IPS-18a (cell line): ENCODE measurements at regions not wholly inside any gene's neighbourhood (a gene's known extent, or its start where the extent isn't known, plus 50 kb on each side); places are given as distances from the start of the nearest gene placed in this dataset.
"Not testable (repeated sequence)": the region's sequence is repeated elsewhere in the genome, so short reads cannot be mapped to it uniquely, and the experiment has no call there.

Experiments used
- H3K27ac ChIP-seq: one replicate; pipeline ENCODE4 v1.5.1; 2013; ENCODE audit warnings: low read length
- H3K27me3 ChIP-seq: one replicate; pipeline ENCODE4 v1.6.1; 2013; ENCODE audit warnings: mild to moderate bottlenecking, low read length; ENCODE audit not compliant: control insufficient read depth, insufficient read depth
- H3K36me3 ChIP-seq: one replicate; pipeline ENCODE4 v1.6.1; 2013; ENCODE audit warnings: low read depth, low read length; ENCODE audit not compliant: control insufficient read depth
- H3K4me1 ChIP-seq: one replicate; pipeline ENCODE4 v1.6.1; 2013; ENCODE audit warnings: low read depth, low read length; ENCODE audit not compliant: control insufficient read depth
- H3K4me3 ChIP-seq: one replicate; pipeline ENCODE4 v1.5.1; 2013; ENCODE audit warnings: low read length
- H3K9ac ChIP-seq: one replicate; pipeline ENCODE4 v1.6.1; 2013; ENCODE audit warnings: mild to moderate bottlenecking, low read length, moderate library complexity
- H3K9me3 ChIP-seq: one replicate; pipeline ENCODE4 v1.6.1; 2013; ENCODE audit warnings: low read depth, low read length; ENCODE audit not compliant: control insufficient read depth

- H3K4me3 ChIP-seq, H3K9ac ChIP-seq, H3K4me1 ChIP-seq, H3K27ac ChIP-seq, H3K9me3 ChIP-seq, H3K36me3 ChIP-seq, H3K27me3 ChIP-seq: not testable (repeated sequence)
Measured at GRCh38 chr10:109223533-109223932, 699.8 kb downstream of the XPNPEP1 start.

GRCh38 chr10:109219935-109220605 is 703.2 kb downstream of the XPNPEP1 start:
- peaks cover 3% of the 10 kb centered on the region for H3K9me3 ChIP-seq
- no peak overlapping the region for H3K27ac ChIP-seq
- no peaks in the 10 kb centered on the region for H3K27me3 ChIP-seq
- H3K36me3 ChIP-seq: no peaks in the 10 kb centered on the region
- H3K4me3 ChIP-seq: no peak overlapping the region
- H3K4me1 ChIP-seq: no peaks in the 10 kb centered on the region
- H3K9ac ChIP-seq: no peak overlapping the region

- no peak overlapping the region for H3K27ac ChIP-seq
Measured at GRCh38 chr10:109218207-109218606, 705.1 kb downstream of the XPNPEP1 start.

GRCh38 chr10:109215291-109216075 is 707.8 kb downstream of the XPNPEP1 start:
- Histone ChIP-seq H3K9me3 (no peaks in the 10 kb centered on the region), H3K27ac (no peak overlapping the region), H3K9ac (no peak overlapping the region), H3K4me3 (no peak overlapping the region), H3K4me1 (no peaks in the 10 kb centered on the region), H3K27me3 (no peaks in the 10 kb centered on the region), H3K36me3 (no peaks in the 10 kb centered on the region)

More at GRCh38 chr10:109218207-109218606, 705.1 kb downstream of the XPNPEP1 start:
- Histone ChIP-seq H3K9ac (no peak overlapping the region), H3K9me3 (peaks cover 2% of the 10 kb centered on the region), H3K36me3 (no peaks in the 10 kb centered on the region), H3K27me3 (no peaks in the 10 kb centered on the region), H3K4me1 (no peaks in the 10 kb centered on the region), H3K4me3 (no peak overlapping the region)

GRCh38 chr10:109214891-109215290 is 708.4 kb downstream of the XPNPEP1 start:
- not testable (repeated sequence) for H3K27me3 ChIP-seq, H3K4me1 ChIP-seq, H3K27ac ChIP-seq, H3K9me3 ChIP-seq, H3K9ac ChIP-seq, H3K36me3 ChIP-seq, H3K4me3 ChIP-seq

GRCh38 chr10:109207361-109207760 is 716.0 kb downstream of the XPNPEP1 start:
- Histone ChIP-seq H3K9ac (no peak overlapping the region), H3K4me1 (no peaks in the 10 kb centered on the region), H3K27ac (no peak overlapping the region), H3K9me3 (no peaks in the 10 kb centered on the region), H3K36me3 (no peaks in the 10 kb centered on the region), H3K27me3 (no peaks in the 10 kb centered on the region), H3K4me3 (no peak overlapping the region)

GRCh38 chr10:109205929-109206585 is 717.3 kb downstream of the XPNPEP1 start:
- no peak overlapping the region for H3K4me3 ChIP-seq
- no peaks in the 10 kb centered on the region for H3K36me3 ChIP-seq
- no peak overlapping the region for H3K27ac ChIP-seq
- no peaks in the 10 kb centered on the region for H3K4me1 ChIP-seq
- no peaks in the 10 kb centered on the region for H3K9me3 ChIP-seq
- no peak overlapping the region for H3K9ac ChIP-seq
- no peaks in the 10 kb centered on the region for H3K27me3 ChIP-seq

- no peaks in the 10 kb centered on the region for H3K36me3 ChIP-seq
- H3K4me1 ChIP-seq: no peaks in the 10 kb centered on the region
- H3K9ac ChIP-seq: no peak overlapping the region
- no peaks in the 10 kb centered on the region for H3K9me3 ChIP-seq
- no peak overlapping the region for H3K27ac ChIP-seq
- H3K27me3 ChIP-seq: no peaks in the 10 kb centered on the region
- no peak overlapping the region for H3K4me3 ChIP-seq
Measured at GRCh38 chr10:109203646-109204353, 719.5 kb downstream of the XPNPEP1 start.

GRCh38 chr10:109202111-109202510 is 721.2 kb downstream of the XPNPEP1 start:
- H3K4me3 ChIP-seq: no peak overlapping the region
- H3K4me1 ChIP-seq: no peaks in the 10 kb centered on the region
- H3K9ac ChIP-seq: no peak overlapping the region
- H3K36me3 ChIP-seq: no peaks in the 10 kb centered on the region
- no peak overlapping the region for H3K27ac ChIP-seq
- H3K9me3 ChIP-seq: no peaks in the 10 kb centered on the region
- H3K27me3 ChIP-seq: no peaks in the 10 kb centered on the region

- Histone ChIP-seq H3K9me3 (no peaks in the 10 kb centered on the region), H3K27ac (no peak overlapping the region), H3K36me3 (no peaks in the 10 kb centered on the region), H3K4me3 (no peak overlapping the region), H3K27me3 (no peaks in the 10 kb centered on the region), H3K4me1 (no peaks in the 10 kb centered on the region), H3K9ac (no peak overlapping the region)
Measured at GRCh38 chr10:109200646-109201045, 722.7 kb downstream of the XPNPEP1 start.

GRCh38 chr10:109191823-109192222 is 731.5 kb downstream of the XPNPEP1 start:
- H3K27ac ChIP-seq: no peak overlapping the region
- no peaks in the 10 kb centered on the region for H3K36me3 ChIP-seq
- H3K4me1 ChIP-seq: no peaks in the 10 kb centered on the region
- H3K9me3 ChIP-seq: peaks cover 5% of the 10 kb centered on the region
- H3K9ac ChIP-seq: no peak overlapping the region
- H3K27me3 ChIP-seq: no peaks in the 10 kb centered on the region
- H3K4me3 ChIP-seq: no peak overlapping the region
